ENCODE measurements at regions not wholly inside any gene's neighbourhood (a gene's known extent, or its start where the extent isn't known, plus 50 kb on each side); places are given as distances from the start of the nearest gene placed in this dataset.

GRCh38 chr6:33906439-33906838 is 102.6 kb upstream of the MLN start:
- no peak for TF ChIP-seq POLR2A (IDR thresholded peaks at IDR 0.05; ENCODE audit: low read depth, low read length)
- no peak for TF ChIP-seq CEBPB (IDR thresholded peaks at IDR 0.05; ENCODE audit: borderline replicate concordance in 1 of 2, low read depth in 2 of 2, low read length in 2 of 2)
- no peak for TF ChIP-seq ATF3 (IDR thresholded peaks at IDR 0.05; ENCODE audit: borderline replicate concordance, extremely low read depth, low read depth, low read length)
- TF ChIP-seq FOS (IDR thresholded peaks at IDR 0.05; ENCODE audit: borderline replicate concordance, extremely low read depth, insufficient read length): no peak
- no peak for TF ChIP-seq RB1 (IDR thresholded peaks at IDR 0.05; ENCODE audit: borderline replicate concordance)
- TF ChIP-seq CTCF (IDR thresholded peaks at IDR 0.05 in 2 of 3, conservative IDR thresholded peaks at IDR 0.05 in 1 of 3; ENCODE audit: control insufficient read depth in 2 of 3, extremely low read depth in 1 of 3, insufficient read depth in 1 of 3, low read depth in 3 of 3, low read length in 3 of 3): no peak
- TF ChIP-seq EP300 (IDR thresholded peaks at IDR 0.05; ENCODE audit: borderline replicate concordance in 1 of 2, control insufficient read depth in 1 of 2, low read depth in 2 of 2, low read length in 2 of 2): no peak
- no peak for TF ChIP-seq YBX1 (IDR thresholded peaks at IDR 0.05)
- TF ChIP-seq RAD51 (IDR thresholded peaks at IDR 0.05): no peak
